ENCODE measurements at regions not wholly inside any gene's neighbourhood (a gene's known extent, or its start where the extent isn't known, plus 50 kb on each side); places are given as distances from the start of the nearest gene placed in this dataset.

DNA sequence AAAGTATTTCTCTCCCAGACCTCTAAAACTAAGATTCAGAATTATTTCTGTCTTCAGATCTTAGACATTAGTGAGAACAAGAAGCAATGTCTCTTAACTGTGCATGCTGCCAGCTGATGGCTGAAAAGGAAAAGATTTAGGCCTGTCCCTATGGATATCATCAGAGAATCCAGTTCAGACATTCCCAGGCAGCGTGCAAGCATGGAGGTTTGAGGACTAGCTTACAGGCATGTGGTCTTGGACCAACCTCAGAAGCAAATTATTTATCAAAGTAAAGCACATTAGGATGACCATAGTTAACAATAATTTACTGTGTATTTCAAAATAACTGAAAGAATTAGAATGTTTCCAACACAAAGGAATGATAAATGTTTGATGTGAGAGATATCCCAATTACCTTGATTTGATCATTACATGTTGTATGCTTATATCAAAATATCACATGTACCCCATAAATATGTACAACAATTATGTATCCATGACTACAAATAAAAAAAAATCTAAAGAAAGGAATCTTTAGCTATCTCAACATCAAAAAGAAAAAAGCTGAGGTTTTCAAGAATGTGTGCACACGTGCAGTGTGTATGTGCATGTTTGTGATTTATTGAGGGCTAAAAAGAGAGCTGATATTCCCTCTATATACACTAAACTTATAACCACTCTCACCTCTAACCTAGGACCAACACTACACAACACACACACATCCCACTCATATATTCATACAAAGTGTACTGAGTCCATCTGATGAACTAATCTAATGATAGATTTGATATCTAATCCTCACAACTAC, 108.9 kb upstream of the THBS1 start:
- DNase-seq = no peak

DNA sequence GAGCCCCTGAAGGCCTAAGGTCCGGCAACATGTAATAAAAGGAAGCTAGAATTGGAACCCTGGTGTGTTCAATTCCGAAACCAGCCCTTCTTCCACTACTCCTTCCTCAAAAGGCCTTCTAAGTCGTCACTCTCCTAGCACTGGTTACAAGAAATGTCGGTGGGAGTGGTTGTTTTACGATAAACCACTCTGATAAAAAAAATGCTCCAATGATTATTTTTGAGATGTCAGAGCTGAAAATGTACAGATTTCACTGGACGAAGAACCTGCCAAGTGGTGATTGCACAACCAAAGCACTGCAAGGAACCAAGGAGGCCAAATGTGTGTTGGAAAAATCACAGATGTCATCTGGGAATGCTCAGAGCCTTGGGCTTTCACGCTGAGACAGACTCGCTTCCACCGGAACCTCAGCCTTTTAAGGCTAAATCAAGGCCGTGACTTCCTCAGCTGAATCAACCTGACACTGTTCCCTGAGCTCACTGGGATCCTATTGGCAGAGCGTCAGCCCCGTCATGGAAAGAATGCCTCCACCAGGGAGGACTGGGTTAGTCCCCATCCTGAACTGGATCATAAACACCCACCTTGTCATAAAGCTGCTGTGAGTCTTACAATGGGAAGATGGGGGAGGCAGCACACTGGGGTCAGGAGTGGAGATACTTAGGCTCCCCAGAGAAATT, 108.1 kb upstream of the THBS1 start:
- DNase-seq = no peak

DNA sequence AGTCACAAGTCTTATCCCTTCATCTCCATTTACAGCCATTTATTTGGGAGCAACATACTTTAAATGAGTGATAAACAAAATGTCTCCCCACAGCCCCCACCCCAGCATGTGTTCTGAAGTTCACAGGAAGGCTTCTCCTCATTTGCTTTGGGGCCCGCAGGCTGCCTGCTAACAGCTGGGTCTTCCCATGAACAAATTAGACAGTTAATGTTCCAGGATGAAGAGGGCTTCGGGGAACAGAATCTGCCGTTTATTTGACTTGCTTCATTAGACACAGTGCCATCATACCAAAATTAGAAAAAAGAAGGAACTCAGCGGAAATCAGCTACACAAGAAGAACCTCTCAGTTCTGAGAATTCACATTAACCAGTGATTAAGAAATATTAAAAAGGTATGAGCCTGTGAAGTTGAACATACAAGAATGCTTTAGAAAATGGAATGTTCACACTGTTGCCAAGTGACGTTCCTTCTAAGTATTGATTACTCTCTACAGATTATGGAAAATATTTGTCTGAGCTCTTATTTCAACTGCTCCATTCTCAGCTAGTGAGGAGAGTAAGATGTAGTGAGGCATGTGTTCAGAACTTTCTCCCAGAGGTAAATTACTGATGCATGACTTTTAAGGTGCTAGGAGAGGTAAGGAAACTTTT, 107.5 kb upstream of the THBS1 start:
- no peak for DNase-seq

DNA sequence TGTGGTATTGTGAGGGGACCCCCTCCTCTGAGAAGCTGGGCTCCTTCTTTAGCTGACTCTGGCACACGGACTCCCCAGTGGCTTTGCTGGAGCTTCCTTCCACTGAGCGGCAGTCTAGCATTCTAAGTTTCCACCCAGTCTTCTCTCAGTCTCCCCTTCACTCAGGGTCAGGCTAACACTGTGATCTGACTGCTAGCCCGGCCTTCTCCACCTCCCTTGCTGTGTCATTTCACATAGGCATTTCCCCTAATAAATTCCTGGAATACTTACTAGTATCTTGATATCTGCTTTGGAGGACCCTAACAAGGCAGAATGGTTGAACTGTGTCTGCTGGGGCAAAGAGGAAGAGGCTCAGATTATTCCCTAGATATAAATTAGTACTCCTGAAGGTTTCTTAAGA, 106.2 kb upstream of the THBS1 start:
- no peak for DNase-seq

DNA sequence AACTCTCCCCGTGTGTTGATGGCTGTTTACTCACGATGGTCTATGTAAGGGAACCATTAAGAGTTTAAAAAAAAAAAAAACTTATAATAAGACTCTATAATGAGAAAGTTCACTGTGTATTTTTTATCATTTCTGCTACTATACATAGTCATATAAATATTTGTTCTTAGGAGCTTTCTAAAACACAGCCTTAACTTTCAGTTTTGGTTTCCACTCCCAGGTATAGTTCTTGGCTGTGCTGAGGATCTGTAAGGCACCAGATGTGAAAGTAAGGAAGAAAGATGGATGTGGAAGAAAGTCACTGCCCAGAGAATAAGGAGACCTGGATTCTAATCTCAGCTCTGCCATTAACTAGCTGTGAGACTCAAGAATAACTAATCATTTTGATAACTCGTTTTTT, 101.9 kb upstream of the THBS1 start:
- no peak for DNase-seq

DNA sequence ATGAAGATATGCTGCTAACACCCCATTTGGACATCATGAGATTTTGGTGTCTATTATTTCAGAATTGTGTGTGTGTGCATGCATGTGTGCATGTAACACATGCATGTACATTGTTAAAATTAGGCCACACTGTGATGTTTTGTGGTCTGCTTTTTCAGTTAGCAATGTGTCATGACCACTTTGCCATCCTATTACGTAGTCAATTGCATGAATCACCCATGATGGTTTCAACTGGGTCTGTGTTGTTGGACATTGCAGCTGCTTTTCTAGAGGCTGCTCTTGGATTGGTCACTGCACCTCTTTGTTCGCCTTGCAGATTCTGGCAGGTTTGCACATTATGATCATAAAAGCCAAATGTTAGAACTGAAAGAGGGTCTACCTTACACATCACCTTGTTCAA, 101.0 kb upstream of the THBS1 start:
- no peak for DNase-seq

DNA sequence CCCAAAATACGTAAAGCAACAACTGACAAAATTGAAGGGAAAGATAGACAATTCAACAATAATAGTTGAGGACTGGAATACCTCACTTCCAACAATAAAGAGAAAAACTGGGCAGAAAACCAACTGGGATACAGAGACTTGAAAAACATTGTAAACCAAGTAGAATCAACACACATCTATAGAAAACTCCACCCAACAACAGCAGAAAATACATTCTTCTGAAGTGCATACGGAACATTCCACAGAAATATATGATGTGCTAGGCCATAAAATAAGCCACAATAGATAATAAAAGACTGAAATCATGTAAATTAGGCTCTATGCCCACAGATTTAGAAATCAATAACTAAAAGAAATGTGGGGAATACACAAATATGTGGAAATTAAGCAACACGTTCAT, 98.4 kb upstream of the THBS1 start:
- no peak for DNase-seq

DNA sequence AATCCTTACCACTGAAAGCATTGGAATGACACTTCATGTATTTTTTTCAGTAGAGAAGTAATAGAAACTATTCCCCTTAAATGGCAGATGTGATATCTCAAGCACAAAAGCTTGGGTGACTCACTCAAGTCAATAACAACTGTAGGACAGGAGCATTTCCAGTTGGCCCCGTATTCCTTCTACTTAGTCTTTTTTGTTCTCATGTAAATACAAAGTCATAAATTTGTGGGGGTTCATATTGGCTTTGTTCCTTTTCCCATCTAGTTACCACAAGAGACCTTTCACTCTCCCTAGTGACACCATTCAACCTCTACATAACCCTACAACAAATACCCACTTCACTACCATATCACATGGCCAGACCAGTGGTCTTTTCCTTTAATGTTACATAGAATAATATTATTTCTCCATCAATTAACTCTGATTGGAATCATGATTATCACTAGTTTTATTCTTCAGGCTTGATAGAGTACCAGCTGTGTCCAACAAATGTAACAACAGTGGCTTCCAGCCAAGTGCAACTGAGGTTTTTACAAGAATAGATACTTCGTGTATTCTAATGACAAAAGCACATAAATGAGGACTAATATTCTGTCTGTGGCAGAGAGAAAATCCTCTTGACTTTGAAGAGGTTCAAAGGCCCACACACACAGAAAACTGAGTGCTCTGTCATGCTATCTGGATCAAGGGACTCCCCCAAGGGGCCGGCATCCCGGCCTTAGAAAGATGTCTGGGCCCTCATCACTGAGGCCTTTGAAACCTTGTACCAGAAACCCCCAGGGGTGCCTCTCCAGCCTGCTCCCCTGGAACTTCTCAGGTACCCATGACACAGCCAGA, 94.0 kb upstream of the THBS1 start:
- no peak for DNase-seq

DNA sequence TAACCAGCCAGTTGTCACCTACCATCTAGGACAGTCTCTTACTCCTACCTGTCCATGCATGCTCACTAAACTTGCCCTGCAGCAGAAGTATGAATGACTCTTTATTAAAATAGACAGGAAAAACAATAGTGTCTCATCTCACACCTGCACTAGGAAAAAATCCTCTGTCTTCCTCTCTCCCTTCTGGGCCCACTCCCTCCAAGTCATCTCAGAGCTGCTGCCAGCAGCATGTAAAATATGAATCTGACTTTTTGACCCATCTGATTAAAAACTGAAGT, 93.5 kb upstream of the THBS1 start:
- DNase-seq = no peak

DNA sequence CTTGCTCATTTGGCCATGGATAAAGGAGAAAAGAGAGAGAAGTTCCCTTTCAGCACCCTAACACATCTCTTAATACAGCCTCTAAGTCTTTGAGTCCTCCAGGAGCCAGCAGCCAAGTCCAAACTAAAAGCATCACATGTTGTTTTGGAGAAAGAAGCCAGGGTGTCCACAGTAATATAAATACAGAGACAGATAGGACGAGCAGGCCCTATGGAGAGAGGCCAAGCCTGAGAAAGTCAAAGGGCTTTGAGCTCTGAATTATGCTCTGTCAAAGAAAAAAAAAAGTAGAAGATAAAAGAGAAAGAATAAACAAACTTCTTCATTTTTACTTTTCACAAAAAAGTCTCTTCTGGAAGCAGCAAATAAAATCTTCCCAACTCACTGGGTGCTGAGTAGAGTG, 92.4 kb upstream of the THBS1 start:
- no peak for DNase-seq

DNA sequence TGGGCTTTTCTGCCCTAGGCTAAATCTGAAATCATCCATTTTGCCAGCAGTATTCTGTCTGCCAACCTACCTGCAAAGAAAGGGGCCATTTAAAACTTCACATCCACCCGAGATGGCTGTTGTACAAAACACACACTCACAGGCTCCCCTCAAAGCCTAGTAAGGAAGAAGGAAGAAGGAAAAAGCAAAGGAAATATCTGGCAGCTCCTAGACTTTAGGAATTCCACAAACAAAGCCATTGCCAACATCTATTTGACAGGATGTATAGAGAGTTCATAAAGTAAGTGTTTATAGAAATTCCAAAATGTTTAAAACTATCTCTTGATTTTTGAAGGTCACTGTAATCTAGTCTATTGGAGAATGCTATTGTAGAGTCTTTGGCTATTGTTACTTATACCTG, 91.9 kb upstream of the THBS1 start:
- DNase-seq = no peak

DNA sequence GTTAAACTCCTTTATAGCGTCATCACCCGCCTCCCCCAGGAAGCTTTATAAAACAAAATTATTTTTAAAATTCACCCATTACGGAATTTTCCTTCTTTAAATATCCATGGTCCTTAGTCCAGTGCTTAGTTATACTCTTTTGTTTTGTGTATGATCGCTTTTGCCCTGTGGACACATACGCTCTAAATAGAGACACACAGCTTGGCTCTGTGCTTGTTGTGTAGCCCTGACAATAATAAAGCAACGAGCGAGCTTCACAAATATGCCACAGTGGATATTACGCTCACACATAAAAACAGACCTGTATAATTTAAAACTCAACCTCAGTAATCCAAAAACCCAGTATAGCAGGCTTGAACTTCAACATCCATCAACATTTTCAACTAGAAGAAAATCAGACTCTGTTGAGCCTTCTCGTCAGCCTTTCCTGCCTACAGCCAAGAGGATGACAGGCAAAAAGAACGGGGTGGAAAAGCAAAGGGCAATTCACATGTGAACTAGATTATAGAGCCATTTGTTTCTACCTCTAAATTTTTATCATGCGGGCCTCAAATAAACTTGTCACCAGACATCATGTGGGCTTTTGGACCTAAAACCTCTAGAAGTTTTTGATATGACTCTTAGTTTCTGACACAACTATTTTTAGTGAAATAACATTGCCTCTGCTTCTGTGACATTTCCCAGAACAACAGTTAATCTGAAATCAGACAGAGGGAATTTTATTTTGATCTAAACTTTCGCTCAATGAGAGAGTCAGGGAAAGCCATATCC, 89.6 kb upstream of the THBS1 start:
- DNase-seq = no peak

DNA sequence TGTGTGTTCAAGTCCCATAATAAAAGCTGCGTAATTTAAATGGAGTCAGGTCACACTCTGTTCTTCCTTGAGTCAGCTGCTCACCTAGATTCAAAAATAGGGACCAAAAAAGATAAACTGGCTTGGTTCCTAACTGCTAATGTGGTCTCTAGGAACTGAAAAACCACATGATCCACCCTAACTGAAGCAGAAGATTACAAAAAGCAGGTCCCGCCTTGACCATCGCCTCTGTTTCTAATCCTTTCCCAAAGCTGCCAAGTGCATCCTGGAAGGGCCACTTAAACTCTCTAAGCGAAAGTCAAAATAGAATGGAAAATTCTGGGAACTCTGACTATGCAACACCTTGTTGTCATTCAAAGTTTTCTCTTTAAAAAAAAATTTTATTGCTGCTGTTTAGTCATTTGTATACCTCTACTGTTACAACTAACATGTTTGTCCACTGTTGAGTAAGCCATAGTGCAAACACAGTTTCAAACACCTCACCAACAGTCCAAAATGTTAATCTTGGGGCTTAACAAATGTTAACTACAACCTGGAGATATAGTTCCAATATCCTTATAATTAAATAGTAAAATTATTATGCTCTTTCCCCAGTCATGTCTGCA, 88.9 kb upstream of the THBS1 start:
- DNase-seq = no peak

DNA sequence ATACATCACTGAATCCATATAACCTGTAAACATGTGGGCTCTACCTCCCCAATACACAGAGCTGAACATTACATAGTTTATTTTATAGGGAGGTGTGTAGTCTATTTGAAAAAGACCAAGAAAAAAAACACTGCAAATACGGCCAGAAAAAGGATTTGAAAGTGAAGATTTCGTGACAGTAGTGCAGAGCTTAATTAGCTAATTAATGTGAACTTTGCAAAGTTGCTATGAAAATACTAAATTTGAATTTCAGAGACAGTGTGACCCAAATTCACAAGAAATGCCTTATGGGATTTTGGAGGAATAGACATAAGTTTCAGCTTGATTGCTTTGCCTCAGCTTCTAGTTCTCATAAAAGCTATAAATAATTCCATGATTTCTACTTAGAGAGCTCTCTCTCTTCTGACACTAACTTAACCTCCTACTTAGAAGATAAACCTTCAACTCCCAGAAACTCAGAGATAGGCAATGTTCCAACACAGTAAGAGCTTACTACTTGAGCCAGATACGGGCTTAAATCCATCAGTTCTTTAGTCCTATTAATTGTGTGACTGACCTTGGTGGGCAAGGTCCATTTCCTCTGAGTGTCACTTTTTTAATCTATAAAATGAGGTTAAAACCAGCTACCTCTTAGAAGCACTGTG, 87.3 kb upstream of the THBS1 start:
- no peak for DNase-seq

DNA sequence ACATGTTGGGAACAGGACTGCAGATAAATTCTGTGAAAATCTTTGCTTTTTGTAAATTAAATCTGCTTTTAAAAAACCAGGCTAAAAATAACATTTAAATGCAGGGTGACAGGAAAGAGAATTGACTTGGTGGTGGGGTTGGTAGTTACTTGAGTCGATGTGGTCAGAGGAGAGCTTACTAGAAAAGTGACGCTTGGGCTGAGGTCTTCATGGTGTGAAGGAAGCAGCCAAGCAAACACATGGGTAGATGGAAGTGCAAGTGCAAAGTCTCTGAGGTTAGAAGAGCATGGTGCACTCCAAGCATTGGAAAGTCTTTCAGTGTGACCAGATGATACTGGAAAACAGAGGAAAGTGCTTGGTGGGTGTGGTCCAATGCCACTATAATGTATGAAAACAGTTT, 86.4 kb upstream of the THBS1 start:
- no peak for DNase-seq

DNA sequence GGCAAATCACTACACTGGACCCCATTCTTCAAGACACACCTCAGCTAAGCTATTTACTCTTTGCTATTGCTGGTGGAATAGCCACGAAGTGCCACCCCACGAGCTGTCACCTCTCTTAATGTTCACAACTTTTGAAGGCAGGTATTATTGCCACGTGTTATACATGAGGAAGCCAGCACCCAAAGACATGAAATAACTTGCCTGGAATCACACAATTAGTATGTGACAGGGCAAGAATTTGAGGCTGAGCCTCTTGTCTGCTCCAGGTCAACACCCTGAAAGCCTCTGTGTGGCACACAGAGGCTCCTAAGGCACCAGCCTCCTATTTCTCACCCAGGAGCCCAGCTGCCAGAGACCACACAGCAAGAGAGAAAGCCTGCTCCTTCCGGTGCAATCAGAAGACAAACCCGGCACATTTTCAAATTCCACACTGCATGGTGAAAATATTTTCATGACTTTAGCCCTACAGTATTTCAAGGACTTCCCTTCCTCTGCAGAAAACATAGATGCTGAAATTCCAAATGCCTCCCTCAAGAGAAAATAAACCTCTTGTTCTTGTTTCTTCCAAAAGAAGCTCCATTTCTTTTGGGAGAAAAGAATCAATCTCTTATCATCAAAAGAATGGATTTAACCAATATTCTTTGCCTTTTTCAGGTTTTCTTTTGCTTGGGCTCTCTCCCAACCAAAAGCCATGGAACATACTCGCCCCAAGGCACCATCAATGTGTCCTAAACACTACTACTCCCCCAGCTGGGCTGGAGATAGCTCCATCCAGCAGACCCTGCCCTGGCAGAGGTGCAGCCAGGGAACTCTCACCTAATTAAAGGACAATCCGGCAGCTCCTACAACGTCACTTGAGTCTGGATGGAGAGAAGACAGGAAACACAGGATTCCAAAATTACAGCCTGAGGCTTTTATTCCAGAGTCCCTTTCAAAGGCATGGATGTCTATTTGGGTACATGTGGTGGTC, 84.7 kb upstream of the THBS1 start:
- DNase-seq = no peak

DNA sequence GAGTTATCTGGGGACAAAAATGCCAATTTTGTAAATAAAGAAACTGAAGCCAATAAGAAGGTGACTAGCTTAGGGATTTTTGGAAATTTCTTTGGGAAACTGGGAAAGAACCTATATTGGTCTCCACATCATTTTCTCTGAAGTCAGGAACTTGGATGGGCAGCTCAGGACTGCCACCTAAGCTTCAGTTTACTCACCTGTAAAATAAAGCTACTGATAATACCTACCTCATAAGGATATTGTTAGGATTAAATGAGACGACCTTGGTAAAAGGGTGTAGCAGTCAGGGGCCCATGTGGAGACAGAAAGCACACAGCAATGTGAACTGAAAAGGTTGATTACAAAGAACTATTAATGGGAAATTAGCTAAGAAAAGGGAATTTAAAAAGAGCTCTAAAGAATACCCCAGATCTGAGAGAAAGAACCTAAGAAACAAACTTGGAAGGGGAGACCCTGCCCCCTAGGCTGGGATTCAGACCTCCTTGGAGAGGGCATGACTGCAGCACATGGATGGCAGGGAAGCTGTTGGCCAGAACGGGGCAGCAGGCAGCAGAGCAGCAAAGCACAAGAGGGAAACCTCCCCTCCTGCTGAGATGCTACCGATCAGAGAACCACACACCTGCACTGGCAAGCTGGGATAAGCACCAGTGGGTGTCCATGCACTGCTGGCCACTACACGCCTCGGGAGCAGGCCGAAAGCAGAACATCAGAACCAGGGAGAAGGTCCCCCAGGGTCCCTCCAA, 83.7 kb upstream of the THBS1 start:
- DNase-seq = no peak

DNA sequence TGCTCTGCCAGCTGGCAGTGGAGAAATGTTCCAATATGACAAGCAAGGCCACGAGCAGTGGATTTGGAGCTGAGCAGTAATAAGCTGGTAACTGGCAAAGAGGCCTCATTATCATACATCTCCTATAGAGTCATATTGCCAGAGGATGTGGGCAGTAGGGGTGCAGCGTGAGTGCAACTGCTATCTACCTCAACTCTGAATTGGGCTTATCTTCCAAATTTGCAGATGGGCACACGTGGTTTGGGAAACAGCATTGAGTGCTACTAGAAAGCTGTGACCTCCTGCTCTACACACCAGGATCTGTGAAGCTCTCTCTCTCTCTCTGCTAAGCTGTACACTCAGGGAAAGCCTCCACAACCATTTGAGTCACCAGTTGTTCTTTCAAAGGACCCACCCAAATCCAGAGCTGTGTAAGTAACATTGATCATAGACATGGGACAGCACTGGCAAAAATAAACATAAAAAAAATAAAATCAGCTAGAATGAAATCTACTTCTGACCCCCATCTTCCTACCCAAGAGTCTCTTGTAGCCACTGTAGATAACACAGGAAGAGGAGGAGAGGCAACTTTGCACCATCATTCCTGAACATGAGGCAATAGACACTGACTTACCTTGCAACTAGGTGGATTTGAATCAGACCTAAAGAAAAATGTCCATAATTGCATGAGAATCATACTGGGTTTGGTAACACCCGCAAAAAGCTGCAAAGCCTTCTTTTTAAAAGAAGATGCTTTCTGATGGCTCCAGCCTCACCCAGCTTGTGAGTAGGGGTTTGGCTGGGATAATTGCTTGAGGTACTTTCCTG, 82.9 kb upstream of the THBS1 start:
- DNase-seq = no peak

DNA sequence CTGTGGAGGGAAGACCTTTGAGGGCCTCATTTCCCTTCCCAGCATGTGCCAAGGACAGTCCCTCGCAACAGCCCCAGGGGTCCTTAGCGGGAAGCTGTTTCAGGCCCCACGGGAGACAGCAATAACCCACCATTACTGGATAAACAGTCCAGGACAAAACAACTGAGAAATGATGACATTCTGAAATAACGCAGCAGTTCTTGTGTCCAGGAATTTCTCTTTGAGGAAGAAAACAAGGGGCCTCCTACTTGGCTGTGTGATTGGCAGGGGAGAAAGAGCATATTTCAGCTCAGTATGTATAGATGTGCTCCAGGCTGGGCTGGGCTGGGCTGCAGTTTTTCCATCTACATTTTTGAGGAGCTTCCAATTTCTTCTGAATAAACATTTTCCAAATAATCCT, 82.2 kb upstream of the THBS1 start:
- no peak for DNase-seq

Data from activated CD8-positive, alpha-beta memory T cell treated with anti-CD3 and anti-CD28 coated beads, Interleukin-2, amount 50 U/mL, for 48 hours (primary cell).